LNCAP (cell line): ENCODE measurements at regions not wholly inside any gene's neighbourhood (a gene's known extent, or its start where the extent isn't known, plus 50 kb on each side); places are given as distances from the start of the nearest gene placed in this dataset.

Experiments
- CTCF ChIP-seq: fragments of 450-650 bp; IDR thresholded peaks from 2 replicates; pipeline ENCODE4 v1.5.1; 2017; ENCODE audit warnings: mild to moderate bottlenecking

- TF ChIP-seq CTCF = no peak
Measured at GRCh38 chr3:102036472-102036871, 187.2 kb downstream of the NFKBIZ start.

GRCh38 chr3:102037209-102037608 is 187.9 kb downstream of the NFKBIZ start:
- TF ChIP-seq CTCF = no peak

- no peak for TF ChIP-seq CTCF
Measured at GRCh38 chr3:102037791-102038190, 188.5 kb downstream of the NFKBIZ start.

GRCh38 chr3:102038477-102039142 is 189.3 kb downstream of the NFKBIZ start:
- TF ChIP-seq CTCF = no peak

GRCh38 chr3:102053375-102053989 is 204.2 kb downstream of the NFKBIZ start:
- no peak for TF ChIP-seq CTCF

GRCh38 chr3:102054543-102055080 is 205.3 kb downstream of the NFKBIZ start:
- TF ChIP-seq CTCF = no peak

GRCh38 chr3:102057781-102058421 is 208.6 kb downstream of the NFKBIZ start:
- TF ChIP-seq CTCF = no peak
